GM19328 (cell line): ENCODE measurements at regions not wholly inside any gene's neighbourhood (a gene's known extent, or its start where the extent isn't known, plus 50 kb on each side); places are given as distances from the start of the nearest gene placed in this dataset.
A peak's percentile ranks its signal among the peaks of the same experiment; 100 is the strongest.

Experiments
- ATAC-seq: cut with Tn5 transposase; IDR thresholded peaks from one replicate; pipeline ENCODE4 v1.9.1; 2021; ENCODE audit warnings: mild to moderate bottlenecking, moderate library complexity; ENCODE audit not compliant: unreplicated experiment

DNA sequence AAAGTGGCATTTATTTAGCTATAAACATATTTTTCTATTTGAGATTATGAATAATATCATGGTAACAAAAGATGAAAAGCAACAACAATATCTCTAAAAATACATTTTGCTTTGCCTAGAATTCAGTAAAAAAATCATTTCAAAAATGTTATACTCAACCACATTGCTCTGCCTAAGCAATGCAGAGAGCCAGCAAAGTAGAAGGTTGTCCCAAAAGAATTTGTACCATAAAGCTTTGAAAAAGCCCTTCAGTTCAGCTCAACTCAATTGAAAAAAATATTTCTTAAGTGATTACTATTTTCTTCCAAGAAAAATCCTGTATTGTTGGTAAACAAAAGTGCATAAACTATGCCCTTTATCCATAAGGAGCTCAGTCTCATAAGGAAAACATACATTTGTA lies 301.2 kb upstream of the ARSJ start:
- no peak for ATAC-seq

DNA sequence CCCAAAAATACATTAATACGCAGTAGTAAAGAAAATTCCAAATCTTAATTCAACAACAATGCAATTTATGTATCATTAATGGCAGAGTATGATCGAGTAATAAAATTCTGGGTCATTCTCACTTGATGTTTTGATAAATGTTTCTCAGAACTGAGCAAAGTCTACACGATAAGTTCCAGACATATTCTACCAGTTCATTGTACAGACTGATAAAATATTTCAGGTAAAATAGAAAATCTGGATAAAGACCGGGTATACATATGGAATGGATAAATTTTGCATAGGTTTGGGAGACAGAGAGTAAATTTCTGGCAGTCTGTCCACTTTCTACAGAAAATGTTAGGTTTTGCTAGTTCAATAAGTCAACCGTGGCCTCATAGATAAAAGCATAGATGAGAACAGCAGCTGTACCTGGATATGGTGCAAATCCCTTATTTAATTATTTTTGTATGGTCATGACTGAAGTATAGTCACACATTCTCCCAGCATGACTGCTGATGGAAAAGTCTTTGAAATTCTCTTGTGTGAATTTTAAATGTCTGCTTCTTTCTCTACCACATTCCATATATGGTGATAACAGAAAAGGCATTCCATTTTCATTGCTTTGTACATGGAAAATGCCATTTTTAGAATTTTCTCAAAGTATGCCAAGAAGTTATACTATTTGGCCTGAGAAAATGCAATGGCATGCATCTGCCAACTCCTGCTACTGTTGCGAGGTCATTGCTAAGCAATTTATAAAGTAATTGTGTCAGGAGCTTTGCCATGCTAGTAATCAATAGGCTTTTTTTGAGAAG lies 301.9 kb upstream of the ARSJ start:
- no peak for ATAC-seq

DNA sequence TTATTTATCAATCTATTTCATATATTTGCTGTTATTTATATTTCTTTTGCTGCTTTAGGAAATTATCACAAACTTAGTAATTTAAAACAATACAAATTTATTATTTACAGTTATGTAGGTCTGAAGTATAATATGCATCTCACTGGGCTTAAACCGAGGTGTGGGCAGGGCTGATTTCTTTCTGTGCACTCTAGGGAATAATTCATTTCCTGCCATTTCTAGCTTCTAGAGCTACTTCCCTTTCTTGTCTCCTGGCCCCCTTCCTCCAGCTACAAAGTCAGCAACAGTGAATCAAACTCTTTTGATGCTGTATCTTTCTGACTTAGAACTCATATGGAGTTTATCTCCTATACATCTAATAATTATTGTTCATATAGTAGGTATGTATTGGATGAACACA lies 303.5 kb upstream of the ARSJ start:
- peak; percentile 51 for ATAC-seq

DNA sequence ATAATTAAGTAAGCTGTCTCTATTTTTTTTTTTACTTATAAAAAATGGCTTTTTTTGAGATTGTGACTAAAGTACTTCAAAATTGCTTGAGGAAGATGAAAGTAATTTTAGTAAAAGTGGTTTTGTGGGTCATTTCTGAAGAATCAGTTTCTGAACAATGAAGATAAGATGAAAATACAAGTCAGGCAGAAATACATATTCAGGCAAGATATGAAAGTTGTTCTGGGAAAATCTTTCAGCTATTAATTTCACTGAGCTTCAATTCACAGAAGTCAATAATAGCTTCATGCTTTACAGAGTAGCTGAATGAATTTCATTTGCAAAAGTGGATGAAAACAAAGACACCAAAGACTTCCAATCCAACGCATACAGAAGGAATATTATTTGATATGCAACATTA lies 305.2 kb upstream of the ARSJ start:
- ATAC-seq: no peak

DNA sequence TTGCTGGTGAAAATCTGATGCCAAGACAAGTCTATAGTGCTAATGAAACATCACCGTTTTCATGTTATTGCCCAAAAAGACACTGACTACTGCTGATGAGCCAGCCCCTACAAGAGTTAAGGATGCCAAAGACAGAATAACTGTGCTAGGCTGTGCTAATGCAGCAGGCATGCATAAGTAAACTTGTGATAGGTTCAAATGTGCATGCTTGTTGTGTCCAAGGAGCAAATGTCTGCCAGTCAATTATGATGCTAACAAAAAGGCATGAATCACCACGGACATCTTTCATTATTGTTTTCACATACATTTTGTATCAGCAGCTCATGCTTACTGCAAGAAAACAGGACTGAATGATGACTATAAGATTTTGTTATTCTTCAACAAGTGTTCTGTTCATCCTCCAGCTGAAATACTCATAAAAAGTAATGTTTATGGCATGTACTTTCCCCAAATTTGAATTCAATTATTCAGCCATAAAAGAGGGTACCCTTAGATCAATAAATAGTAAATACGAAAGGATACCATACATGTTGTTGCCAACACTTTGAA lies 306.9 kb upstream of the ARSJ start:
- ATAC-seq: no peak

DNA sequence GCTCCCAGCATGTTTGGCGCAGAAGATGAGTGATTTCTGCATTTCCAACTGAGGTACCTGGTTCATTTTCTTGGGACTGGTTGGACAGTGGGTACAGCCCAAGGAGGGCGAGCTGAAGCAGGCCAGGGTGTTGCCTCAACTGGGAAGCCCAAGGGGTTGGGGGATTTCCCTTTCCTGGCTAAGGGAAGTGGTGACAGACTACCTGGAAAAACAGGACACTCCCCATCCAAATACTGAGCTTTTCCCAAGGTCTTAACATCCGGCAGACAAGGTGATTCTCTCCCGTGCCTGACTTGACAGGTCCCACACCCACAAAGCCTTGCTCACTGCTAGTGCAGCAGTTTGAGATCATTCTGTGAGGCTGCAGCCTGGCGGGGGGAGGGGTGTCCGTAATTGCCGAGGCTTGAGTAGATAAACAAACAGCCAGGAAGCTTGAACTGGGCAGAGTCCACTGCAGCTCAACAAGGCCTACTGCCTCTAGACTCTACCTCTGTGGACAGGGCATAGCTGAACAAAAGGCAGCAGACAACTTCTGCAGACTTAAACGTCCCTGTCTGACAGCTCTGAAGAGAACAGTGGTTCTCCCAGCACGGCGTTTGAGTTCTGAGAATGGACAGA lies 307.7 kb upstream of the ARSJ start:
- ATAC-seq: no peak

DNA sequence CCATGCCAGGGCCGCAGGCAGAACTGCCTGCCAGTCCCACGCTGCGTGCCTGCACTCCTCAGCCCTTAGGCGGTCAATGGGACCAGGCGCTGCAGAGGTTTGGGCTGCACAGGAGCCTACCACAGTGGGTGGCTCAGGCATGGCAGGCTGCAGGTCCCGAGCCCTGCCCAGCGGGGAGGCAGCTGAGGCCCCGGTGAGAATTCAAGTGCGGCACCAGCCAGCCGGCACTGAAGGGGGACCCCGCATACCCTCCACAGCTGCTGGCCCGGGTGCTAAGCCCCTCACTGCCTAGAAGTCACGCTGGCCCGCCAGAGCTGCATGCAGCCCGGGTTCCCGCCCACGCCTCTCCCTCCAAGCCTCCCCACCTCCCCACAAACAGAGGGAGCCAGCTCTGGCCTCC lies 302.5 kb upstream of the UGT8 start:
- no peak for ATAC-seq

DNA sequence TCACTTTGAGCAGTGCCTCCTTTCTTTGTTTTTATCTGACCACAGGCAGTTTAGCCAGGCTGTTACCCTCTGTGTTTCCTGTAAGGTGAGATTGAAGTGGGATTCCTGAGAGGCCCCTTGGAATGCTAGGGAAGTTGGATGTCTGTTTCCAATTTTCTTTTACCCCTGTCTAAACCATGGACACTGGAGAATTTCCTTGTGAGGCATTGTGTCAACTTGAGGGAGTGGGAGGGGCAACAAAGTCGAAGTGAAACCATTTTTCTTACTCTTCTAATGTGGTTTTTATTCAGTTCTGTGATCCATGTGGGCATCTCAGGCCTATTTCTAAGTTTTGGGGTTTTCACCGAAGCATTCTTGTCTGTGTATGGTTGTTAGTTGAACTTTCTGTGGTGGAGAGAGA lies 296.1 kb upstream of the UGT8 start:
- no peak for ATAC-seq

DNA sequence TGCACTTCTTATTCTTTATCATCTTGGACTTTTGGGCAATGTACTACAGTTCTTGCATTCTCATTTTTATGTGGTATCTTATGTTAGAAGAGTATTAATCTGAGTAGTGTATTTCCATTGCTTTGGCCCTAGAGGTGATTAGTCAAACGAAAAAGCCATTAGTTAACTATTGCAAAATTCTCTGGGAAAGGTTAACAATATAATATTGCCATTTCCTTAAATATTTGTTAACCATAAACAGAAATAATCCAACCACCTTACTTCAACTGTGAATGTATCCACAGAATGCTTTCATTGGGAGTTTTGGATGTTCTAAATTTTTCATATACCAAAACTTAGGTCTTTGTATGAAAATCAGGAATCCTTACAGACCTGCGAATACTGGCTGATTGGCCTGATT lies 294.6 kb upstream of the UGT8 start:
- ATAC-seq: no peak

DNA sequence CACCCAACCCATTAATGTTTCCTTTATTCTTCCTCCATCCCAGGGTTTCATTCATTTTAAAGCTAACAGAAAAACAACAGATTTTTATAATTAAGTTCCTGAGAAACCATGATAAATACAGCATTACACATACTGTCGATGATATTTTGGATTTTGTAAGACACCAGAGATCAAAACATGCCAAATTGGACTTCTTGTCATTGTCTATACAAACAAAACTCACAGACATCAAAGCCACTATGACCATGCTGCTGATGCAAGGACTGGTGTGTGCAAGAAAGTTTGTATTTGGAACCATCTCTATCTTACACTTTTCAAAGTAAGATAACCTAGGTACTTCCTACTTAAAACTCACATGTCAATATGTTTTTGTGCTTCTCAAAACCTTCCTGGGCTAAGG lies 294.0 kb upstream of the UGT8 start:
- no peak for ATAC-seq

DNA sequence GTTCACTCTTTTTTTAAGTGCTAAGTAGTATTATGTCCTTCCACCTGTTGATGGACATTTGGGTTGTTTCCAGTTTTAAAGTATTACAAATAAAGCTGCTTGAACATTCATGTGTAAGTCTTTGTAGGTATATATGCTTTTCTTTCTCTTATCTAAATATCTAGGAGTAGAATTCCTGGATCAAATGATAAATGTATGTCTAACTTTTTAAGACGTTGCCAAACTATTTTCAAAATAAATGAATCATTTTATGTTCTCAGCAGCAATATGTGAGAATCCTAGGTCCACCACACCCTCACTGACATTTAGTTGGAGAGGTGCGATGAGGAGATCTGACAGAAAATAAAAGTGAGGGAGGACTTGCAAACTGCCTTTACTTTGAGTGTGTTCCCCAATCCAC lies 291.7 kb upstream of the UGT8 start:
- no peak for ATAC-seq

DNA sequence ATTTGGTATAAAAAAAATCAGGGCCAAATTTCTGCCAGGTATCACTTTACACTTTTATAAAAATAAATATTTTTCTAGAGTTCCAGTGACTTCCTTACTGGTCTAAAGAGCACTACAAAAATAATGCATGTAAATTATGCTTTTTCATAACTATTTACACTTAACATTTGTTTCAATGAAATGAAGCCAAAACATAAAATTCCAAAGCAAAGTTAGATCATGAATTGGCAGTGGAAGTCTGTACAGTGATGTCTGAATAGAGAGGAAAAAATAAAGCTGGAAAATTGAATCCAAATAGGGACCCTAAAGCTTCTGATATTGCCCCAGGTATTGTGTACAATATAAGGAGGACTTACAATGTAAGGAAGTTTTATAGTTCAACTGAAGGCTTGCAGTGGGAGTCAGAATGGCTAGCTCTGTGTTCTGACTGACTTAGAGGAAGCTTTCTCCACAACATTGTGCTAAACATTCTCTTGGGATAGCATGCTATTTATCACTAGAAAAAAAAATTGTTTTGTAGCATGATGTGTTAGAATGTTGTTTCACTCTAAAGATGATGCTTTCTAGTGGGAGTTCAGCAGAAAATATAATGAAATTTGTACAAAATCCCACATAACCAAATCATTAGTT lies 288.2 kb upstream of the UGT8 start:
- no peak for ATAC-seq

DNA sequence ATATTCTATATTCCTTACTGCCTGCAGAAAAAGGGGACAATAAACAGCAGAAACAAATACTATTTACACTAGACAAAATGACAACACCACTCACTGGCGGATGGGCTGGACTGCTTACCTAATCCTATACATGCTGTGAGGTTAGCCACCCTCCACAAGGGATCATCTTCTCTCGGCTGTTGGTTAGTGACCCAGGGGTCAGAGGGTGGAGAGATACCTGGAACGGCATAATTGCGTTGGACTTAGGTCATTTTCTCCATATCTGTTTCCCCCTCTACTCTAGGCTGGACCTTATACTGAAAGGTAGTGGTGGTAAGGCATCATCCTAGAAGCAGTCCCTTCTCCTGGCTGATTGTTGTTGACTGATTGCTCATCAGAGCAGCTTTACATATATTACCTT lies 286.8 kb upstream of the UGT8 start:
- no peak for ATAC-seq

DNA sequence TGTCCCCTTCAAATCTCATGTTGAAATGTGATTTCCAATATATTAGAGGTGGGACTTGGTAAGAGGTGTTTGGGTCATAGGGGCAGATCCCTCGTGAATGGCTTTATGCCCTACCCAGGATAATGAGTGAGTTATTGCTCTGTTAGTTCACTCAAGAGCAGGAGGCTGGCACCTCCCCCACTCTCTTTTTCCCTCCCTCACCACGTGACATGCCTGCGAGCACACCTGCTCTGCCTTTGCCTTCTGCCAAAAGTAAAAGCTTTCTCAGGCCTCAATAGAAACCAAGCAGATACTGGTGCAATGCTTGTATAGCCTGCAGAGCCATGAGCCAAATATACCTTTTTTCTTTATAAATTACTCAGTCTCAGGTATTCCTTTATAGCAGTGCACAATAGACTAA lies 286.3 kb upstream of the UGT8 start:
- ATAC-seq: no peak

DNA sequence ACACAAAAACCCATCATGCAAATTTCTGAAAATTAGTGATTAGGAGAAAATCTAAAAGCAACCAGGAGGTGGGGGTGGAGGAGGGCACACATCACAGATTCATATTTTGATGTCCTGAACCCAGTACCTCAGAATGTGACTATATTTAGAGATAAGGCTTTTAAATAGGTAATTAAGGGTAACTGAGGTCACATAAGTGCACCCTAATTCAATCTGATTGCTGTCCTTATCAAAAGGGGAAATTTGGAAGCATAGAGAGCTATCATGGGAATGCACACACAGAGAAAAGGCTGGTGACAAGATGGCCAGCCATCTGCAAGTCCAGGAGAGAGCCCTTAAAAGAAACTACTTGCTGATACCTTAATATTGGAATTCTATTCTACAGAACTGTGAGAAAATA lies 281.8 kb upstream of the UGT8 start:
- ATAC-seq: no peak

DNA sequence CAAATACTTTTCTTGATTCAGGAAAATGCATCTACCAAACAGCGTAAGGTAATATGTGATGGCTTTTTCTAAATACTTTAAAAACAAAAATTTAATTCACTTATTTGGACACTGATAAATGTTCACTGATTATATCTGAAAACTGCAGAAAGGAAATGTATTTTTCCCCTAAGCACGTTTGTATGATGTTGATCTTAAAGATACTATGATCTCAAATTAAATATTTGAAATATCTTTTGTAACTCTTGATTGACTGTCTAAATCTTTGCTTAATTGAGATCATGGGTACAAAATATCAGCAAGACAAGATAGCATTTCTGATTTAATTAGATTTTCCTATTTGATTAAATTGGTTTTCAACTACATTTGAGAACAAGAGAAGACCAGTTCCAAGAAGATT lies 281.0 kb upstream of the UGT8 start:
- no peak for ATAC-seq

DNA sequence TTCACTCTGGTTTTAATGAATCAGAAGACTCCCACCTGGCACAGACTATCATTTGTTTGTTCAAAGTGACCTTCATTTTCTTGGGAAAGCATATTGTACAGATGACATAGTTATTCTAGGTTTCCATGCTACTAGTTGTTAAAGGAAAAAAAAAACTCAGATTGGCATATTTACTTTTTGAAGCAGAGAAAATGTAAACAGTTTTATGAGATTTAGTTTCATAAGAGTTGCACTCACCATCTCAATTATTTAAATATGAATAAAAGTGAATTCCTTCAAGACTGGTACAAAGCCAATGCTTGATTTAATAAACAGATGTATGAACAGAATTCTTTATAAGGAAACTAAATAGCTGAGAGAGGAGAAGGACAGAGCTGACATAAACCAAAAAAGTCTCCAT lies 280.3 kb upstream of the UGT8 start:
- ATAC-seq: no peak

DNA sequence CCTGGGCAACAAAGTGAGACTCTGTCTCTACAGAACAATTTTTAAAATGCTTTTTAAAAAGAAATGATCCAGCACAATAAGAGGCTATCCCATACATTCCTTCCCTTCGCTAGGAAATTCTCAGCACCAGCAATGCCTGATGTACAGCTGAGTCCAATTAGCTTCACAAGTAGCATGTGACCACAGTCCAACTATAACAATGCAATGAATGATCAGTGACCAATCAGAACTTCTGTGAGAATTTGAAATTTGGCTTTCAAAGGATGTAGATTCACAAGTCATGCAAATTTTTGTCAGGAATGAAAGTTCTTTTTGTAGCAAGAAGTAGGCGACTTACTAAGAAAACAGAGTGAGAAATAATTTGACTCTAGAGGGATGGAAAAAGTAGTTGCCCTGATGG lies 278.5 kb upstream of the UGT8 start:
- no peak for ATAC-seq

DNA sequence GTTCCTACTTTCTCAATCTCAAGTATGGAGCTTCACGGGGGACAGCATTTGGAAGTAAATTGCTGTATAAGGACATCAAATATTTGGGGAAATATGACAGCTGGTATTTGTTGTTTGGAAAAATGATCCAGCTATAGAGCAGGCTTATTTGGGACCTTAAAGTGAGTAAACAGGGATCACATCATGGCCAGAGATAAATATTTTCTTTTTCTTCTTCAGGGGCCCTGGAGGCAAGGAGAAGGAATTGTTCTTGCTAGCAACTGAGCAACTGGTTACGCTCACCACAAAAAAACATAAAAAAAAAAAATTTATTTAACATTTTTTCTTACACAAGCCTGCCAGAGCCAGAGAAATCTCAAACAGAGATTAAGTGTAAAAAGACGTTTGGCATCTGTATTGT lies 277.2 kb upstream of the UGT8 start:
- no peak for ATAC-seq

DNA sequence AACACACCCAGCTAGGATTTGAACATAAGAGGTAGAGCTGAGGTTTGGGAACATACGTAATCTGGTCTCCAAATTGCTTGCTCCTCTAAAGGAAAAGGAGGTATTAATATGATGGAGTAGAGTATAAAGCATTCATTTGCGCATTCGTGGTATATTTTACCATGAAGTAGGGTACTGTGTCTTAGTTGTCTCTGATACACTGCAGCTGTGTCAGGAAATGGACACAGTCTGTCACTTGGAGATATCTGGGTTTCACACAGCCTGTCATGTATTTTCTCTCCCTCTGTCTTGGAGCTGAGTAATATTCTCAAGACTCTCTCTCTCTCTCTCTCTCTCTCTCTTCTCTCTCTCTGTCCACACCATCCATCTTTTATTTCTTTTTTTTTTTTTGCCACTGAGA lies 274.8 kb upstream of the UGT8 start:
- ATAC-seq: no peak

DNA sequence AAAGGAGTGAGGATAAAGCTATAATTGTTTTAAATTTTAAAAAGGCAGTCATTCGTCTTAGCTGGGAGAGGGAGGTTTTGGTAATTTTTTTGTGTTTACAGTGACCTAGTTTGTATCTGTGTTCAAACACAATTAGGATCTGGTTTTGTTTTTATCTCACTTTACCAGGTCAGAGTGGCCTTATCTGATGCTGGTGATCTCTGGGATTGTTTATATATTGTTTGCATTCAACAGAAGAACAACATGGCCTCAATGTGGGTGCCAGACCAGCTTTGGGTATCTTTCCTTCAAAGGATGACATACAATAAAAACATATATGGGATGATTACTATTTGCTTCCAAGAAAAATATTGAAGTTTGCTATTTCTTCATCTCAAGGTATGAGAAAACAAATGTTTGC lies 272.2 kb upstream of the UGT8 start:
- no peak for ATAC-seq

DNA sequence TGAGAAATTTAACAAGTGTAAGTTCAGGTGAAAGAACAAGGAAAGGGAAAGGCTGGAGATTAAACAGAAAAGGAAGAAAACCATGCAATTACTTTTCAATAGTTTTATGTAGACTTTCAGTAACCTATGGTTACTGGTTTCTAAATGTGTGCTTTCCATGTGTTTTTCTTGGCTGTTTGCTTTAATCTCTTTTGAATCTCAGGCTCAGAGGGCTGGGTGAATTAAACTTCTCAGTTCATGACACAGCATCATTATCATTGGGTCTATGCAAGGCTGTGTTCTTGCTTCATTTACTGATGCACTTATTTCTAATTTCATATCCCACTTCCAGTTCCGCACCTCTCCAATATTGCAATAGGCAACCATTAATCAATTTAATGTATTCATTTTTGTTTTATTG lies 266.5 kb upstream of the UGT8 start:
- ATAC-seq: no peak
